HCT116 (cell line): ENCODE measurements at regions not wholly inside any gene's neighbourhood (a gene's known extent, or its start where the extent isn't known, plus 50 kb on each side); places are given as distances from the start of the nearest gene placed in this dataset.

Experiments used
- ATAC-seq: fragments of 200-7000 bp; cut with Tn5 transposase; 2 replicates; pipeline ENCODE4 v1.9.1; 2020; ENCODE audit warnings: mild to moderate bottlenecking, moderate library complexity
- BruUV-seq: library from RNA; stranded (reverse); fragments of 400-500 nt; replicated peaks from 2 replicates; lab custom pipeline; 2021; lab: Mats Ljungman, UMichigan
- CTCF ChIA-PET: fragments of 300-600 bp; sonication (Branson Sonifier 250); formaldehyde crosslinking; loops from one replicate; lab custom pipeline; 2021; ENCODE audit warnings: antibody characterized with exemption; lab: Charles Lee
- POLR2A ChIA-PET: fragments of 300-600, 350-600 bp; sonication (Branson Sonifier 250); formaldehyde crosslinking; loops from one replicate; lab custom pipeline; 2021; ENCODE audit warnings: antibody characterized with exemption; lab: Charles Lee
- RAD21 ChIA-PET, 2 experiments: fragments of 300-600 bp; sonication (Branson Sonifier 250); formaldehyde crosslinking; loops; one replicate each; lab custom pipeline; 2023; ENCODE audit warnings: low total read pairs in 2 of 2; ENCODE audit not compliant: uncharacterized antibody in 2 of 2, unreplicated experiment in 2 of 2, low non-redundant PET in 1 of 2; lab: Charles Lee
- DNase-seq: peaks from one replicate; pipeline ENCODE4 v3.0.0-alpha.2; 2010; ENCODE audit warnings: low read depth, low spot score
- H2AFZ ChIP-seq: fragments of 200-600 bp; shearing (Covaris generic), sonication (generic); 2 replicates; pipeline ENCODE4 v1.6.1; 2017; ENCODE audit warnings: low read depth, mixed run types, mixed read lengths, antibody characterized with exemption, low read length; ENCODE audit not compliant: poor library complexity, severe bottlenecking
- H3K27ac ChIP-seq: 2 replicates; pipeline ENCODE4 v1.5.1; 2012; ENCODE audit warnings: low read depth, low read length
- H3K27me3 ChIP-seq: fragments of 200-600 bp; sonication (generic); 2 replicates; pipeline ENCODE4 v1.6.1; 2016; ENCODE audit warnings: mixed run types, low read length, mixed read lengths; ENCODE audit not compliant: insufficient read depth
- H3K36me3 ChIP-seq, 2 experiments: fragments of 200-500 bp in 1 of 2; fragments of 200-600 bp in 1 of 2; sonication (Bioruptor generic) in 1 of 2; sonication (generic) in 1 of 2; 2 replicates each; pipeline versions ENCODE4 v1.5.1 to v1.6.1; 2014 to 2016; ENCODE audit warnings: low read length in 2 of 2, inconsistent platforms in 1 of 2, mixed read lengths in 1 of 2, mixed run types in 1 of 2; ENCODE audit not compliant: insufficient read depth in 2 of 2, control insufficient read depth in 1 of 2
- H3K4me1 ChIP-seq, 2 experiments: fragments of 200-600 bp in 1 of 2; sonication (generic) in 1 of 2; 2 replicates each; pipeline versions ENCODE4 v1.5.1 to v1.6.1; 2012 to 2017; ENCODE audit warnings: low read length in 2 of 2, inconsistent platforms in 1 of 2, mild to moderate bottlenecking in 1 of 2, mixed read lengths in 1 of 2, mixed run types in 1 of 2, moderate library complexity in 1 of 2; ENCODE audit not compliant: insufficient read depth in 2 of 2, control insufficient read depth in 1 of 2
- H3K4me2 ChIP-seq: fragments of 200-600 bp; sonication (generic); 2 replicates; pipeline ENCODE4 v1.6.1; 2017; ENCODE audit warnings: mixed run types, low read length, mixed read lengths
- H3K4me3 ChIP-seq, 2 experiments: fragments of 200-600 bp in 1 of 2; sonication (generic) in 1 of 2; replicated peaks in 1 of 2; 2 replicates each; pipeline ENCODE4 v1.5.1; 2011 to 2016; ENCODE audit warnings: low read length in 2 of 2, control low read depth in 1 of 2, low read depth in 1 of 2, mild to moderate bottlenecking in 1 of 2, mixed read lengths in 1 of 2, mixed run types in 1 of 2
- H3K79me2 ChIP-seq: fragments of 200-600 bp; sonication (generic); 2 replicates; pipeline ENCODE4 v1.6.1; 2017; ENCODE audit warnings: mild to moderate bottlenecking, mixed run types, low read length, moderate library complexity, mixed read lengths; ENCODE audit not compliant: insufficient read depth
- H3K9ac ChIP-seq: fragments of 200-600 bp; sonication (generic); 2 replicates; pipeline ENCODE4 v1.6.1; 2016; ENCODE audit warnings: low read length, mixed read lengths
- H3K9me2 ChIP-seq: fragments of 200-600 bp; sonication (generic), shearing (Covaris generic); 2 replicates; pipeline ENCODE4 v1.6.1; 2017; ENCODE audit warnings: mixed run types, mild to moderate bottlenecking, moderate library complexity; ENCODE audit not compliant: insufficient read depth
- H3K9me3 ChIP-seq, 2 experiments: fragments of 200-500 bp in 1 of 2; fragments of 200-600 bp in 1 of 2; sonication (Bioruptor generic) in 1 of 2; sonication (generic) in 1 of 2; 2 replicates each; pipeline ENCODE4 v1.6.1; 2014 to 2017; ENCODE audit warnings: low read length in 2 of 2, mixed read lengths in 2 of 2, inconsistent platforms in 1 of 2, low read depth in 1 of 2, mild to moderate bottlenecking in 1 of 2, mixed run types in 1 of 2, moderate library complexity in 1 of 2; ENCODE audit not compliant: control insufficient read depth in 1 of 2, insufficient read depth in 1 of 2
- H4K20me1 ChIP-seq: fragments of 200-600 bp; sonication (generic), shearing (Covaris generic); 2 replicates; pipeline ENCODE4 v1.6.1; 2017; ENCODE audit warnings: mixed run types, mild to moderate bottlenecking, moderate library complexity; ENCODE audit not compliant: insufficient read depth
- ATF3 ChIP-seq: IDR thresholded peaks from 2 replicates; pipeline ENCODE4 v1.6.1; 2012
- CEBPB ChIP-seq: IDR thresholded peaks from 2 replicates; pipeline ENCODE4 v1.6.1; 2012; ENCODE audit warnings: low read depth
- CTCF ChIP-seq, 3 experiments: fragments of 200-600 bp in 1 of 3; sonication (generic) in 1 of 3; IDR thresholded peaks in 2 of 3; conservative IDR thresholded peaks in 1 of 3; 2 replicates each; pipeline ENCODE4 v1.5.1; 2012 to 2017; ENCODE audit warnings: low read depth in 2 of 3, low read length in 2 of 3, antibody characterized with exemption in 1 of 3, borderline replicate concordance in 1 of 3, control low read depth in 1 of 3, mild to moderate bottlenecking in 1 of 3, mixed read lengths in 1 of 3, mixed run types in 1 of 3, moderate library complexity in 1 of 3; ENCODE audit not compliant: insufficient read depth in 1 of 3
- EGR1 ChIP-seq: IDR thresholded peaks from 2 replicates; pipeline ENCODE4 v1.6.1; 2012; ENCODE audit warnings: low read depth
- ELF1 ChIP-seq: IDR thresholded peaks from 2 replicates; pipeline ENCODE4 v1.6.1; 2012; ENCODE audit warnings: low read depth, borderline replicate concordance
- EZH2 ChIP-seq: fragments of 200-600 bp; sonication (generic); IDR thresholded peaks from 2 replicates; pipeline ENCODE4 v1.6.1; 2017; ENCODE audit warnings: antibody characterized with exemption, mixed run types
- EZH2phosphoT487 ChIP-seq: fragments of 200-600 bp; IDR thresholded peaks from 2 replicates; pipeline ENCODE4 v1.6.1; 2018; ENCODE audit warnings: antibody characterized with exemption, borderline replicate concordance
- FOSL1 ChIP-seq: IDR thresholded peaks from 2 replicates; pipeline ENCODE4 v1.6.1; 2012; ENCODE audit warnings: low read depth
- POLR2A ChIP-seq: IDR thresholded peaks from 2 replicates; pipeline ENCODE4 v1.7.0; 2011; ENCODE audit warnings: borderline replicate concordance; ENCODE audit not compliant: insufficient read depth, insufficient read length; ENCODE audit errors: extremely low read depth
- POLR2AphosphoS5 ChIP-seq: IDR thresholded peaks from 2 replicates; pipeline ENCODE4 v1.6.1; 2011; ENCODE audit warnings: mild to moderate bottlenecking, low read depth, low read length, moderate library complexity
- RAD21 ChIP-seq: IDR thresholded peaks from 2 replicates; pipeline ENCODE4 v1.6.1; 2012; ENCODE audit warnings: low read depth, mild to moderate bottlenecking
- SIN3A ChIP-seq: IDR thresholded peaks from 2 replicates; pipeline ENCODE4 v1.6.1; 2012; ENCODE audit warnings: low read depth
- SP1 ChIP-seq: IDR thresholded peaks from 2 replicates; pipeline ENCODE4 v1.6.1; 2012; ENCODE audit warnings: low read depth
- SRF ChIP-seq: IDR thresholded peaks from 2 replicates; pipeline ENCODE4 v1.6.1; 2012; ENCODE audit warnings: low read depth
- TCF7L2 ChIP-seq: IDR thresholded peaks from 2 replicates; pipeline ENCODE4 v1.7.0; 2011; ENCODE audit warnings: borderline replicate concordance, inconsistent platforms; ENCODE audit not compliant: insufficient read depth, insufficient read length; ENCODE audit errors: extremely low read depth
- YY1 ChIP-seq: IDR thresholded peaks from 2 replicates; pipeline ENCODE4 v1.6.1; 2011; ENCODE audit warnings: low read length, low read depth, moderate library complexity, mild to moderate bottlenecking; ENCODE audit not compliant: insufficient replicate concordance; ENCODE audit errors: extremely low read depth
- ZNF274 ChIP-seq: fragments of 200-500 bp; sonication (Bioruptor generic); IDR thresholded peaks from 2 replicates; pipeline ENCODE4 v1.6.1; 2014; ENCODE audit warnings: mild to moderate bottlenecking, low read depth, low read length, inconsistent platforms
- intact Hi-C: fragments of 100-400 bp; cut with micrococcal nuclease; formaldehyde crosslinking; loops from 2 replicates; pipeline ENCODE4 v1.10.0; 2022
- TF ChIP-seq, protein P1 (sequence below): IDR thresholded peaks from 2 replicates; pipeline ENCODE4 v1.6.1; 2012
- TF ChIP-seq, protein P2 (sequence below): IDR thresholded peaks from 2 replicates; pipeline ENCODE4 v1.6.1; 2011; ENCODE audit warnings: mild to moderate bottlenecking, low read length, moderate library complexity; ENCODE audit not compliant: insufficient replicate concordance; ENCODE audit errors: extremely low read depth

DNA sequence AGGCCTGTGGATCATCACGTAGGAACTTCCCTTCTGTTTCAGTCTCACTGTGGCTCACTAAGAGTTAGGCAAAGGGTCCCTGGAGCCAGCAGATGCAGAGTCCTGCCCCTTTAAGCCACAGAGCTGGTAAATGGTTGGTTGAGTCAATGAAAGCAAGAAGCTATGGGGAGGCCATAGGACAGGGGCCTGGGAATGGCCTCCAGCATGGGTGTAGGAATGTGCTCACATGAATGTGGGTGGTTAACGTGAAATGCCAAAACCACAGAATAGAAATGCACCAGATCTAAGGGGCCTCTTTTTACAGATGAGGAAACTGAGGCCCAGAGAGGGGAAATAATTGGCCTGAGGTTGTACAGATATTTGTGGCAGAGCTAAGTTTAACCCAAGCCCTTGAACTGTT lies 150.3 kb downstream of the TLE3 start:
- Histone ChIP-seq H3K4me1 (no peaks in the 10 kb centered on the region), H2AFZ (no peak overlapping the region), H3K27me3 (peaks cover 12% of the 10 kb centered on the region; the same call in 1 of the 2 replicates), H3K79me2 (no peaks in the 10 kb centered on the region), H3K9ac (no peak overlapping the region), H3K4me3 (no peak overlapping the region), H3K9me2 (no peaks in the 10 kb centered on the region), H3K4me2 (no peak overlapping the region), H4K20me1 (no peaks in the 10 kb centered on the region), H3K36me3 (no peaks in the 10 kb centered on the region), H3K27ac (no peak overlapping the region), H3K9me3 (no peaks in the 10 kb centered on the region)
- ChIA-PET POLR2A (no interaction called here), CTCF (no interaction called here), RAD21 (no interaction called here)
- DNase-seq (no peak), ATAC-seq (no peak)
- intact Hi-C loops: no loop called here
- no peak for TF ChIP-seq EGR1
- TF ChIP-seq RAD21: no peak
- TF ChIP-seq FOSL1: no peak
- no TSS peak for BruUV-seq

- Histone ChIP-seq H3K79me2 (no peaks in the 10 kb centered on the region), H3K27me3 (peaks cover 12% of the 10 kb centered on the region; the same call in 1 of the 2 replicates), H3K4me1 (no peaks in the 10 kb centered on the region), H3K9ac (no peak overlapping the region), H2AFZ (no peak overlapping the region), H4K20me1 (no peaks in the 10 kb centered on the region), H3K27ac (no peak overlapping the region), H3K4me3 (no peak overlapping the region), H3K4me2 (no peak overlapping the region), H3K9me2 (no peaks in the 10 kb centered on the region), H3K36me3 (no peaks in the 10 kb centered on the region), H3K9me3 (no peaks in the 10 kb centered on the region)
- ATAC-seq (no peak), DNase-seq (no peak)
- RAD21 ChIA-PET: no interaction called here
- intact Hi-C loops: no loop called here
- BruUV-seq: no TSS peak
- POLR2A ChIA-PET: no interaction called here
- CTCF ChIA-PET: no interaction called here
- TF ChIP-seq SIN3A: no peak
- no peak for TF ChIP-seq EZH2
- TF ChIP-seq EGR1: no peak
- no peak for TF ChIP-seq SRF
- TF ChIP-seq, protein P1, sequence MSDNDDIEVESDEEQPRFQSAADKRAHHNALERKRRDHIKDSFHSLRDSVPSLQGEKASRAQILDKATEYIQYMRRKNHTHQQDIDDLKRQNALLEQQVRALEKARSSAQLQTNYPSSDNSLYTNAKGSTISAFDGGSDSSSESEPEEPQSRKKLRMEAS: no peak
- TF ChIP-seq POLR2AphosphoS5: no peak
- no peak for TF ChIP-seq CTCF (IDR thresholded peaks at IDR 0.05 in 2 of 3, conservative IDR thresholded peaks at IDR 0.05 in 1 of 3; ENCODE audit: borderline replicate concordance in 1 of 3, insufficient read depth in 1 of 3, low read depth in 2 of 3, low read length in 2 of 3)
- TF ChIP-seq, protein P2, sequence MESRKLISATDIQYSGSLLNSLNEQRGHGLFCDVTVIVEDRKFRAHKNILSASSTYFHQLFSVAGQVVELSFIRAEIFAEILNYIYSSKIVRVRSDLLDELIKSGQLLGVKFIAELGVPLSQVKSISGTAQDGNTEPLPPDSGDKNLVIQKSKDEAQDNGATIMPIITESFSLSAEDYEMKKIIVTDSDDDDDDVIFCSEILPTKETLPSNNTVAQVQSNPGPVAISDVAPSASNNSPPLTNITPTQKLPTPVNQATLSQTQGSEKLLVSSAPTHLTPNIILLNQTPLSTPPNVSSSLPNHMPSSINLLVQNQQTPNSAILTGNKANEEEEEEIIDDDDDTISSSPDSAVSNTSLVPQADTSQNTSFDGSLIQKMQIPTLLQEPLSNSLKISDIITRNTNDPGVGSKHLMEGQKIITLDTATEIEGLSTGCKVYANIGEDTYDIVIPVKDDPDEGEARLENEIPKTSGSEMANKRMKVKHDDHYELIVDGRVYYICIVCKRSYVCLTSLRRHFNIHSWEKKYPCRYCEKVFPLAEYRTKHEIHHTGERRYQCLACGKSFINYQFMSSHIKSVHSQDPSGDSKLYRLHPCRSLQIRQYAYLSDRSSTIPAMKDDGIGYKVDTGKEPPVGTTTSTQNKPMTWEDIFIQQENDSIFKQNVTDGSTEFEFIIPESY: no peak
- no peak for TF ChIP-seq ATF3
- TF ChIP-seq POLR2A: no peak
- TF ChIP-seq SP1: no peak
- TF ChIP-seq YY1: no peak
- TF ChIP-seq ELF1: no peak
- no peak for TF ChIP-seq ZNF274
- no peak for TF ChIP-seq CEBPB
- no peak for TF ChIP-seq EZH2phosphoT487
- TF ChIP-seq TCF7L2: no peak
These were observed 148.2 kb downstream of the TLE3 start for GRCh38 chr15:69949485-69949884.
